Esophagus muscularis mucosa (tissue), 3 donors: ENCODE measurements at regions not wholly inside any gene's neighbourhood (a gene's known extent, or its start where the extent isn't known, plus 50 kb on each side); places are given as distances from the start of the nearest gene placed in this dataset.

ENCODE experiments used
- POLR2A ChIP-seq: fragments of 450-650 bp; IDR thresholded peaks from one replicate; pipeline ENCODE4 v1.6.1; 2017; ENCODE audit warnings: antibody characterized with exemption, moderate library complexity, mild to moderate bottlenecking, low read depth
- TF ChIP-seq, protein P1 (sequence below), 3 experiments: fragments of 200-600 bp in 2 of 3; fragments of 450-650 bp in 1 of 3; sonication (generic) in 2 of 3; IDR thresholded peaks; one replicate each; pipeline ENCODE4 v1.5.1; 2017 to 2019; ENCODE audit warnings: antibody characterized with exemption in 3 of 3, mild to moderate bottlenecking in 2 of 3, moderate library complexity in 1 of 3

DNA sequence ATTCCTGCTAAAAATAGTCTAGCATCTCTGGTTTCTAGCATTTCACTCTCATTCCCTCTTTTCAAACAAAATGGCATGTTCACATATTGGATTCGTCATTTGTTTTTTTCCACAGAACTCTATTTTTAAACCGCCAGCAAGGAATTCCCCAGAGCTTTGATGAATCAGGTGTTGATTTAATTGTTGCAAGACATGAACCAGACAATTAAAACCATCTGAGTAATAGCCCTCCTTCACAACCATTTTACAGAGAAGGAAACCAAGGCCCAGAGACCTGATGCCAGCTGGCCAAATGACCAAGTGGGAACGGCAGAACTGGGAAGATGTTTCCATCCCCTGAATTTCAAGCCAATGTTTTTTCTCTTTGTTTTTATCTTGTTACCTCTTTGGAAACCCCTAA, 167.0 kb downstream of the CAAP1 start:
- TF ChIP-seq, protein P1, sequence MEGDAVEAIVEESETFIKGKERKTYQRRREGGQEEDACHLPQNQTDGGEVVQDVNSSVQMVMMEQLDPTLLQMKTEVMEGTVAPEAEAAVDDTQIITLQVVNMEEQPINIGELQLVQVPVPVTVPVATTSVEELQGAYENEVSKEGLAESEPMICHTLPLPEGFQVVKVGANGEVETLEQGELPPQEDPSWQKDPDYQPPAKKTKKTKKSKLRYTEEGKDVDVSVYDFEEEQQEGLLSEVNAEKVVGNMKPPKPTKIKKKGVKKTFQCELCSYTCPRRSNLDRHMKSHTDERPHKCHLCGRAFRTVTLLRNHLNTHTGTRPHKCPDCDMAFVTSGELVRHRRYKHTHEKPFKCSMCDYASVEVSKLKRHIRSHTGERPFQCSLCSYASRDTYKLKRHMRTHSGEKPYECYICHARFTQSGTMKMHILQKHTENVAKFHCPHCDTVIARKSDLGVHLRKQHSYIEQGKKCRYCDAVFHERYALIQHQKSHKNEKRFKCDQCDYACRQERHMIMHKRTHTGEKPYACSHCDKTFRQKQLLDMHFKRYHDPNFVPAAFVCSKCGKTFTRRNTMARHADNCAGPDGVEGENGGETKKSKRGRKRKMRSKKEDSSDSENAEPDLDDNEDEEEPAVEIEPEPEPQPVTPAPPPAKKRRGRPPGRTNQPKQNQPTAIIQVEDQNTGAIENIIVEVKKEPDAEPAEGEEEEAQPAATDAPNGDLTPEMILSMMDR (IDR thresholded peaks at IDR 0.05): no peak
- no peak for TF ChIP-seq POLR2A
